ENCODE measurements at regions not wholly inside any gene's neighbourhood (a gene's known extent, or its start where the extent isn't known, plus 50 kb on each side); places are given as distances from the start of the nearest gene placed in this dataset.

DNA sequence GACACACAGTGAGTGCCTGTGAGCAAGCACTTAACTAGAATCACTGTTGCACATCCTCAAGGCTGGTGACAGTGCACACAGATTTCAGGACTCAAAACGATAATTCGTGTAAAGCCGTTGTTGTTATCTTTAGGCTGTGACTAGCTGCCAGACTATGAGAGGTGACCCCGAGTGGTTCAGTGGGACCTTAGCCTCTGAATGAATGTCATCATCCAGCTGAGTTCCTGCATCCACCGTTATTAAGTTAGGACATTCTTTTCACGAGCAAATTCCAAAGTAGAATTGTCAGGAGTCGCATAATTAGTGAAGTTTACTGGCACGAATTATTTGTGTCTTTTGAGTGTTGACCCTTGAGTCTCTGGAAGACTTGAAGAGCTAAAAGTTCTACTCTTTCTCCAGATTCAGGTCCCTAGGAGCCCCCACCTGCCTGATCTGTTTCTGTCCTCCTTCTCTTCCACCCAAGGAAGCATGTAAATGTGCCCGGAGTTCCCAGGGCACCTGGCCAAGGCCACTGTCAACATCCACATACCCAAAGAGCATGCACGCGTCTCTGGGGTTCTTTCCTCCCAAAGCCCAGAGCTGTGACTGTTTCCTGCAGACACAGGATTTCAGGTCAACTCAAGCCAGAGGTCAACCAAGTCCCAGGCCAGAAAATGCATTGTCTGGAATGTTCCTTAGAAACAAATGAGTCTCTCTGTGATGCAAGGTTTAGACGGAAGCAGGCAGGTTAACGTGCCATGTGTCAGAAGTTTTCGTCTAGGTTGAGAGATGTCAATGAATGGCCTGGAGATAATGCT, 207.2 kb downstream of the TOMM20 start:
- TF ChIP-seq, protein P1, sequence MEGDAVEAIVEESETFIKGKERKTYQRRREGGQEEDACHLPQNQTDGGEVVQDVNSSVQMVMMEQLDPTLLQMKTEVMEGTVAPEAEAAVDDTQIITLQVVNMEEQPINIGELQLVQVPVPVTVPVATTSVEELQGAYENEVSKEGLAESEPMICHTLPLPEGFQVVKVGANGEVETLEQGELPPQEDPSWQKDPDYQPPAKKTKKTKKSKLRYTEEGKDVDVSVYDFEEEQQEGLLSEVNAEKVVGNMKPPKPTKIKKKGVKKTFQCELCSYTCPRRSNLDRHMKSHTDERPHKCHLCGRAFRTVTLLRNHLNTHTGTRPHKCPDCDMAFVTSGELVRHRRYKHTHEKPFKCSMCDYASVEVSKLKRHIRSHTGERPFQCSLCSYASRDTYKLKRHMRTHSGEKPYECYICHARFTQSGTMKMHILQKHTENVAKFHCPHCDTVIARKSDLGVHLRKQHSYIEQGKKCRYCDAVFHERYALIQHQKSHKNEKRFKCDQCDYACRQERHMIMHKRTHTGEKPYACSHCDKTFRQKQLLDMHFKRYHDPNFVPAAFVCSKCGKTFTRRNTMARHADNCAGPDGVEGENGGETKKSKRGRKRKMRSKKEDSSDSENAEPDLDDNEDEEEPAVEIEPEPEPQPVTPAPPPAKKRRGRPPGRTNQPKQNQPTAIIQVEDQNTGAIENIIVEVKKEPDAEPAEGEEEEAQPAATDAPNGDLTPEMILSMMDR (IDR thresholded peaks at IDR 0.05) = no peak
- TF ChIP-seq POLR2A (IDR thresholded peaks at IDR 0.05) = no peak

All from breast epithelium (tissue), 3 donors.